Skin epidermis (tissue), 12 donors: ENCODE measurements at regions not wholly inside any gene's neighbourhood (a gene's known extent, or its start where the extent isn't known, plus 50 kb on each side); places are given as distances from the start of the nearest gene placed in this dataset.
"Not testable (repeated sequence)": the region's sequence is repeated elsewhere in the genome, so short reads cannot be mapped to it uniquely, and the experiment has no call there.

Source experiments
- H3K27ac ChIP-seq, 21 experiments: fragments of 200-600 bp; sonication (generic) in 11 of 21; one replicate each; pipeline ENCODE4 v1.5.0; 2020; ENCODE audit warnings: mild to moderate bottlenecking in 3 of 21, inconsistent platforms in 2 of 21, moderate library complexity in 2 of 21
- H3K4me3 ChIP-seq, 7 experiments: fragments of 200-600 bp; sonication (generic) in 2 of 7; one replicate each; pipeline ENCODE4 v1.5.0; 2020; ENCODE audit warnings: inconsistent platforms in 2 of 7, mild to moderate bottlenecking in 2 of 7, moderate library complexity in 1 of 7

- H3K4me3 ChIP-seq, H3K27ac ChIP-seq: not testable (repeated sequence)
Measured at GRCh38 chr5:130294798-130295197, 390.5 kb downstream of the CHSY3 start.

- H3K27ac ChIP-seq: no peak overlapping the region
Measured at GRCh38 chr5:130290219-130290618, 386.0 kb downstream of the CHSY3 start.

GRCh38 chr5:130289132-130290088 is 385.1 kb downstream of the CHSY3 start:
- Histone ChIP-seq H3K4me3 (peak overlapping the region in 1 of 7 experiments; percentile 0), H3K27ac (peak overlapping the region in 1 of 21 experiments; percentile 32)

More at GRCh38 chr5:130290219-130290618, 386.0 kb downstream of the CHSY3 start:
- H3K4me3 ChIP-seq: no peak overlapping the region

GRCh38 chr5:130287438-130287837 is 383.2 kb downstream of the CHSY3 start:
- no peak overlapping the region for H3K27ac ChIP-seq
- H3K4me3 ChIP-seq: no peak overlapping the region

- no peak overlapping the region for H3K27ac ChIP-seq
- H3K4me3 ChIP-seq: no peak overlapping the region
Measured at GRCh38 chr5:130286971-130287370, 382.7 kb downstream of the CHSY3 start.

GRCh38 chr5:130282049-130282448 is 377.8 kb downstream of the CHSY3 start:
- H3K27ac ChIP-seq: no peak overlapping the region
- H3K4me3 ChIP-seq: no peak overlapping the region

- no peak overlapping the region for H3K4me3 ChIP-seq
- no peak overlapping the region for H3K27ac ChIP-seq
Measured at GRCh38 chr5:130280528-130281217, 376.4 kb downstream of the CHSY3 start.

GRCh38 chr5:130279386-130279785 is 375.1 kb downstream of the CHSY3 start:
- Histone ChIP-seq H3K27ac (no peak overlapping the region), H3K4me3 (no peak overlapping the region)

GRCh38 chr5:130278136-130278535 is 373.9 kb downstream of the CHSY3 start:
- no peak overlapping the region for H3K27ac ChIP-seq
- H3K4me3 ChIP-seq: no peak overlapping the region

GRCh38 chr5:130277522-130277921 is 373.3 kb downstream of the CHSY3 start:
- Histone ChIP-seq H3K4me3 (no peak overlapping the region), H3K27ac (no peak overlapping the region)

GRCh38 chr5:130277002-130277401 is 372.7 kb downstream of the CHSY3 start:
- H3K27ac ChIP-seq: no peak overlapping the region
- no peak overlapping the region for H3K4me3 ChIP-seq

GRCh38 chr5:130272837-130273236 is 368.6 kb downstream of the CHSY3 start:
- no peak overlapping the region for H3K4me3 ChIP-seq
- no peak overlapping the region for H3K27ac ChIP-seq

- Histone ChIP-seq H3K4me3 (no peak overlapping the region), H3K27ac (no peak overlapping the region)
Measured at GRCh38 chr5:130270786-130271185, 366.5 kb downstream of the CHSY3 start.

GRCh38 chr5:130268489-130268888 is 364.2 kb downstream of the CHSY3 start:
- no peak overlapping the region for H3K4me3 ChIP-seq

GRCh38 chr5:130267926-130268325 is 363.7 kb downstream of the CHSY3 start:
- Histone ChIP-seq H3K27ac (no peak overlapping the region), H3K4me3 (no peak overlapping the region)

More at GRCh38 chr5:130268489-130268888, 364.2 kb downstream of the CHSY3 start:
- no peak overlapping the region for H3K27ac ChIP-seq

GRCh38 chr5:130260481-130260880 is 356.2 kb downstream of the CHSY3 start:
- Histone ChIP-seq H3K4me3 (no peak overlapping the region), H3K27ac (no peak overlapping the region)

- Histone ChIP-seq H3K27ac (no peak overlapping the region), H3K4me3 (no peak overlapping the region)
Measured at GRCh38 chr5:130251931-130252330, 347.7 kb downstream of the CHSY3 start.

GRCh38 chr5:130243641-130244040 is 339.4 kb downstream of the CHSY3 start:
- Histone ChIP-seq H3K27ac (no peak overlapping the region), H3K4me3 (no peak overlapping the region)

- Histone ChIP-seq H3K4me3 (no peak overlapping the region), H3K27ac (no peak overlapping the region)
Measured at GRCh38 chr5:130237721-130238120, 333.5 kb downstream of the CHSY3 start.
